HFF-Myc (cell line): ENCODE measurements at regions not wholly inside any gene's neighbourhood (a gene's known extent, or its start where the extent isn't known, plus 50 kb on each side); places are given as distances from the start of the nearest gene placed in this dataset.

Experiments
- DNase-seq: peaks from one replicate; pipeline ENCODE4 v3.0.0-alpha.2; 2011; ENCODE audit warnings: low read depth; ENCODE audit errors: extremely low read depth
- H3K4me3 ChIP-seq: replicated peaks from 2 replicates; pipeline ENCODE4 v1.5.1; 2011; ENCODE audit warnings: low read depth, mild to moderate bottlenecking, control low read depth, low read length
- TF ChIP-seq, protein P1 (sequence below): IDR thresholded peaks from 2 replicates; pipeline ENCODE4 v1.5.1; 2012; ENCODE audit warnings: mild to moderate bottlenecking, low read depth, low read length, control low read depth; ENCODE audit errors: missing control alignments

DNA sequence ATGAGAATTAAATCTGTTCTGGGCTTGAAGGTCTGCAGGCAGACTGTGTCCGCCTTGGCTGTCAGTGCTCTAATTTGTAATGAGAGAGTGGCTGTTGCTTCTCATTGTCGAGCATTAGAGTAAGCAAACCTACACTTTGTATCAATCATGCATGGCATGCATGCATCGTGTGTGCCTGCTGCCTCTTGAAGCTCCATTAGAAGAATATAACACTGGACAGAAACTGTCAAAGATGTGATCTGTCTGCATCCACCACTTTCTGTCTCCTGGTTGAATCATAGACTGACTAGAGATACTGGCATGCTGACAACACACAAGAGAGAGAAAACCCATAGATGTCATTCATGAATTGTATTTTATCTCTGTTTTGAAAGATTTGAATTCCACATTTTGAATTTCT lies 275.0 kb upstream of the NXPH2 start:
- DNase-seq, result no peak
- TF ChIP-seq, protein P1, sequence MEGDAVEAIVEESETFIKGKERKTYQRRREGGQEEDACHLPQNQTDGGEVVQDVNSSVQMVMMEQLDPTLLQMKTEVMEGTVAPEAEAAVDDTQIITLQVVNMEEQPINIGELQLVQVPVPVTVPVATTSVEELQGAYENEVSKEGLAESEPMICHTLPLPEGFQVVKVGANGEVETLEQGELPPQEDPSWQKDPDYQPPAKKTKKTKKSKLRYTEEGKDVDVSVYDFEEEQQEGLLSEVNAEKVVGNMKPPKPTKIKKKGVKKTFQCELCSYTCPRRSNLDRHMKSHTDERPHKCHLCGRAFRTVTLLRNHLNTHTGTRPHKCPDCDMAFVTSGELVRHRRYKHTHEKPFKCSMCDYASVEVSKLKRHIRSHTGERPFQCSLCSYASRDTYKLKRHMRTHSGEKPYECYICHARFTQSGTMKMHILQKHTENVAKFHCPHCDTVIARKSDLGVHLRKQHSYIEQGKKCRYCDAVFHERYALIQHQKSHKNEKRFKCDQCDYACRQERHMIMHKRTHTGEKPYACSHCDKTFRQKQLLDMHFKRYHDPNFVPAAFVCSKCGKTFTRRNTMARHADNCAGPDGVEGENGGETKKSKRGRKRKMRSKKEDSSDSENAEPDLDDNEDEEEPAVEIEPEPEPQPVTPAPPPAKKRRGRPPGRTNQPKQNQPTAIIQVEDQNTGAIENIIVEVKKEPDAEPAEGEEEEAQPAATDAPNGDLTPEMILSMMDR, result no peak
- H3K4me3 ChIP-seq, result no peak overlapping the region

DNA sequence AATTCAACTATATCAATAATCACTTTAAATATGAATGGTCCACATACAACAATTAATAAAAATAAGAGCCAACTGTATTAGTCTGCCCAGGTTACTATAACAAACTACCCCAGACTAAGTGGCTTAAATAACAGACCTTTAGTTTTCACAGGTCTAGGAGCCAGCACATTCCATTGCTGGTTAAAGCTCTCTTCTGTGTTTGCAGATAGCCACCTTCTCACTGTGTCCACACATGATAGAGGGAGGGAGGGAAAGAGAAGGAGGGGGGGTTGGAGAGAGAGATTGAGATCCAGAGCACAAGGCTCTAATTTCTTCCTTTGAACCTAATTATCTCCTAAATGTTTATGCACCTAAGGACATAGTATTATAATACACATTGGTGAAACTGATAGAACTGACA lies 267.8 kb upstream of the NXPH2 start:
- H3K4me3 ChIP-seq, result no peak overlapping the region
- TF ChIP-seq, protein P1, result no peak
- DNase-seq, result no peak

DNA sequence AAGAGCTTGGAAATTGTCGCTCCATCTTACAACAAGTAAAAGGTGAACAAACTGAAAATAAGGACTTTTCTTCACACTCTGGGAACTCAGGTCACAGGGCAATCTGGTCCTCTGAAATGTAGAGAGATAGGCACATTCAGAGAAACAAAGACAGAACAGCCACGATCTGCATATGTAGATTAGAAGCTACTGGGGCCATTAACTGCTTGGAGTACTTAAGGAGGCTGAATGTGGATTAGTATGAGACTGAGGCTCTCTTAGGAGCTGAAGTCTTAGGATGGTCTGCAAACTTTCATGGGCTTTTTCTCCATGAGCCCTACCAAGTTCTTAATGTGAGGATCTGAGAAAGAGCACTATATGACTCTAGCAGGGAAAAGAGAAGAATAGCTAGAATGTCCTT lies 265.3 kb upstream of the NXPH2 start:
- no peak for DNase-seq
- TF ChIP-seq, protein P1, result no peak
- no peak overlapping the region for H3K4me3 ChIP-seq

DNA sequence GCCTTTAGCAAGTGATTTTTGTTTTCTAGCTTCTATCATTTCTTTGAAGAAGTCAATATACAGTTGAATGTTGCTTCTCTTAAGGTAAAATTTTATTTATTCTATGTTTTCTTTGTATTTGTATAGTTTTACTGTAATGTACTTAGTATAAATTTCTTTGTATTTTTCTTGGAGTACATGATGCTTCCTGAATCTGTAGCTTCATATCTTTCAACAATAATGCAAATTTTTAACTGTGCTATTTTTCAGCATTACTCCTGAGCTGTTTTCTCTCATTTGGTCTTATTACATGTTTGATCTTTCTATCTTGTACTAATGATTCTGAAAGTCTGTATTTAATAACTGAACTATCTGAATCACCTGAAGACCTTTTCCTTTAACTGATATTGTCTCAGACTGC lies 253.9 kb upstream of the NXPH2 start:
- H3K4me3 ChIP-seq, result no peak overlapping the region
- DNase-seq, result no peak
- TF ChIP-seq, protein P1, result no peak

DNA sequence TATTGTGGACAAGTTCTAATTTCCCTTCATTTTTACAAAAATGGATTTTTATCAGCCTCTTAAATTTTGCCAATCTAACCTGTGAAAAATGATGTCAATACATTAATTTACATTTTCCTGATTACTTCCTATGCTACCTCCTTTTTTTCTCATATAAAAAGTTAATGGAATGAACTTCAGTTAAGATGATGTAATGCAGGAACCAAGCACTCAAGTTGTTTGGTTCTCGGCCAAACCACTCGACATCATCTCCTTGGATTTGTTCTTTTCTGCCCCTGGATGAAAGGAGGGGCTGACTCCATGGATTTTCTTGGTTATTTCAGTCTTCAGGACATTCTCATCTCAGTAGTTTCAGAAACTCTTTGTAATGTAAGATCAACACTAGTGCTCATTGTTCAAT lies 253.1 kb upstream of the NXPH2 start:
- TF ChIP-seq, protein P1, result no peak
- no peak for DNase-seq
- no peak overlapping the region for H3K4me3 ChIP-seq

DNA sequence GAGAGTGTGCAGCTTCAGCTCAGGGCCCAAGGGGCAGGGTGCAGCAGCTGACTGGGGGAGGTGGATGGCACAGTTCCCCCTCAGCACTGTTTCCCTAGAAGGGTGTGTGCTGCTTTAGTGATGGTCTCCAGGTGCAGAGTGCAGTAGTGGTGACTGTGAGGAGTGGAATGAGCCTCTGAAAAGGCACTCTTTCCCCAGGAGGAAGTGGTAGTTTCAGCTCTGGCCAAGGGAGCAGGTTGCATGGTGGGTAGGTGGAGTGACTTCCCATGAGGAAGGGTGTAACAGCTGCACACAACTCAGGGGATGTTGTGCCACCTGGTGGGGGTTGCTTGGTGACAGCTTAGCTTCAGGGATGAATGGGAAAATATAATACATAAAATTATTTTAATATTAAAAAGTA lies 251.5 kb upstream of the NXPH2 start:
- no peak overlapping the region for H3K4me3 ChIP-seq
- TF ChIP-seq, protein P1, result no peak
- DNase-seq, result no peak

DNA sequence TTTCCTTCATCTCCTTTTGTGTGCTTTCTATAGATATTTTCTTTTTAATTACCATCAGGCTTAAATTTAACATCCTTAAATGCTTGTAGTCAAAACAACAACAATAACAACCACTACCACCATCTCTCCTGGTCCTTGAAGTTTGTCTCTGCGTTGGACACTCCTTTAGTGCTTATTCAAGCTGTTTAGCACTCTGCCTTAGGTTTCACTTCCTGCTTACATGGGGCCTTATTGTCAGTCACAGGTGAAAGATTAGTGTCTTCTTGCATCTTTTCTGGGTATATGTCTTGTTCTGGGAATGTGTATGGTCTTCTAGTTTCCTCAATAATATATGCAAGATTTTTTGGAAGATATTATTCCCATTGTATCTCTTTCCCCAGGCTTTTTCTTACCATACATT lies 240.1 kb upstream of the NXPH2 start:
- TF ChIP-seq, protein P1, result no peak

More for the DNA sequence above, 240.1 kb upstream of the NXPH2 start:
- DNase-seq, result no peak
- no peak overlapping the region for H3K4me3 ChIP-seq
